C1 segment of cervical spinal cord (tissue), 14 donors: ENCODE measurements at regions not wholly inside any gene's neighbourhood (a gene's known extent, or its start where the extent isn't known, plus 50 kb on each side); places are given as distances from the start of the nearest gene placed in this dataset.

Experiments
- DNase-seq, 14 donors: peaks; one replicate each; lab custom pipeline; 2025; lab: John Stamatoyannopoulos, UW

DNA sequence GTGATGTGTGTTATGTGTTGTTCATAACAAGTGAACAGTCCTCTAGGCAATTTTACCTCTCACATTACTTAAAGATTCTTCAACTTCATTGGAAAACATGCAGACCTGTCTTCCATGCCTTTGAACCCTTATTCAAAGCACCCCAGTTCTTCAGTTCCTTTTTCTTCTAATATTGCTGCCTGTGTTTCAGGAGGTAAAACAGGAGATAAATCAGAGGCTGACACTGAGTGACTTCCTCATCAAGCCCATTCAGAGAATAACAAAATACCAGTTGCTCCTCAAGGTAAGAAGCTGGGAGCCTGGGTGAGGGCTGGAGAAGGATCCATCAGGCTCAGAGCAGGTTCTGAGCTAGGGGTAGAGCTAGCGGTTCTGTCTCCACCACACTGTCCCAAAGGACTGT lies 71.1 kb upstream of the UMPS start:
- DNase-seq, result no peak

DNA sequence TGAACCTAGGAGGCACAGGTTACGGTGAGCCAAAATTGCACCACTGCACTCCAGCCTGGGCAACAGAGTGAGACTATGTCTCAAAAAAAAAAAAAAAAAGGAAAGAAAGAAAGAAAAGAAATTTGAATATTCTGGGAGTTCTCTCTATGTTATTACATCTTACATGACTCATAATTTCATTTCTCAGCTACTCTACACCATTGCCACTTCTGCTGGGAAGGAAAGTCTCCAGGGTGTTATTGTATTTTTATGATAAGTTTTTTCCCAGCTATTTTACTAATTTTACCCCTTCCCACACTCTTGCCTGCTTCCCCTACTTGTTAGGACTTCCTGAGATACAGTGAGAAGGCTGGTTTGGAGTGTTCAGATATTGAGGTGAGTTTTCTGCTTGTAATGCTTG lies 69.7 kb upstream of the UMPS start:
- no peak for DNase-seq

DNA sequence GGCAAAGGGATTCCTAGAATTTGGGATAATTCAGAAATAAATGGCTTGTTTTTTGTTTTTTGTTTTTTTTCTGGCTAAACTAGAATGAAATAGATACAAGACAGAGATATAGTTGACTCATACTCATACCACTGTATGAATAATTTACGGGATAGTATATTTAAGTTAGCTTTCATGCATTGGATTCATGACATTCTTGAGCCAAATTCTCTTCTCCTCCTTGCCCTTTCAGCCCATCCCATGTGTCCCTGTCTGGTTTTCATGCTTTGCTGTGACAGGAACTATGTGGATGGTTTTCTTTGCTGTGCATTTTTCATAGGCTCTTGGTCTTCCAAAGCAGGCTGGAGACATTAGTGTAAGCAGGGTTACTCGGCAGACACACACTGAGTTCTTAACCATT lies 66.6 kb upstream of the UMPS start:
- DNase-seq, result no peak

DNA sequence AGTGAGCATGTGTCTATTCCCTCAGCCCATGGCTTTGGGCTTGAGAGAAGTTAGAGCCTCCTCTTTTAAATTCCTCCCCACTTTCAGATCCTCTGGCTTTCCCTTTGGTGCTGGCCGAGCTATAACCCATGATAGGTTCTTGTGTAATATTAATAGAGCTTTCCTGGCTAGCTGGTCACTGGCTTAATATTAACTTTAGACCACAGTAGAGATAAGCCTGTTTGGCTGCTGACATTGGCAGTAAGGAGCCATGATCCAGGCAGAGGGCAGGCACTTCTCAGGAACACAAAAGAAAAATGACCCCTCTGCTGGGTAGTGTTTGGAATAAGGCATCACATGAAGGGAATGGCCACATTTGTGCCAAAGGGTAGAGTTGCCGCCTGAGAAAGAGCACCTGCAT lies 65.4 kb upstream of the UMPS start:
- DNase-seq, result no peak

DNA sequence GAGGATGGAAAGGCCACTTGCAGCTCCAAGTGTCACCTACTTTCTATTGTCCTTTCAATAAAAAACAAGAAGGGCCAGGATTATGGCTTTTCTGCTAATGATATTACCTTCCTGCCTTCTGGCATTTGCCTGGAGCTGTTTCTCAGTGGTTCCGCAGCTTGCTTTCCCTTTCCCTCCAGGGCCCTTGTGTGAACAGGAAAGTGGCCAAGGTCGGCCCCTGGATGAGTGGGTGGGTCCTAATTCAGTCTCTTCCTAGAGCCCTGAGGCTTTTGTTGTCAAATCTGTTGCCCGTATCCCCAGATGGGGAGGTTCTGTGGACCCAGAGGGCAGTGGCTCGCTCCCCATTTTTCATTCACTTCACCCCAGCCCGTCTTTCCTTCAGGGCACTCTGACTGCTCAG lies 64.2 kb upstream of the UMPS start:
- DNase-seq, result no peak

- no peak for DNase-seq
Observed at GRCh38 chr3:124669470-124669869, 60.8 kb upstream of the UMPS start.

DNA sequence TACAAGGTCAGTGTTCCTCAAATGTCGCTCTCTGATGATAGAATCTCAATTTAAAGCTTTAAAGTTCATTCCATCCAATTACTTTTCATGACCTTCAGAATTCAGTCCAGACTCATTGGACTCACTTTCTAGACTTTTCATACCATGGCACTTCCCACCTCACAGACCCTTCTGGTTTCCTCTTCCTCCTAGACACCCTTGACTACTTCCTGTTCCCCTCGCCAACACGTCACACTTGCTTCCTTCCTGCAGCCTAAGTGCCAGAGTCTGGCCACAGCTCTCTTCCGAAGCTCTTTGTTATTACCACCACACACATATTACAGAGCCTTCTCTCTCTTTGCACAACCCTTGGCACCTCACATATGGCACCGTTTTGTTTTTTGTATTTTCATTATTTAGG lies 59.1 kb upstream of the UMPS start:
- no peak for DNase-seq

- DNase-seq, result no peak
Observed at GRCh38 chr3:124674336-124674735, 55.9 kb upstream of the UMPS start.

DNA sequence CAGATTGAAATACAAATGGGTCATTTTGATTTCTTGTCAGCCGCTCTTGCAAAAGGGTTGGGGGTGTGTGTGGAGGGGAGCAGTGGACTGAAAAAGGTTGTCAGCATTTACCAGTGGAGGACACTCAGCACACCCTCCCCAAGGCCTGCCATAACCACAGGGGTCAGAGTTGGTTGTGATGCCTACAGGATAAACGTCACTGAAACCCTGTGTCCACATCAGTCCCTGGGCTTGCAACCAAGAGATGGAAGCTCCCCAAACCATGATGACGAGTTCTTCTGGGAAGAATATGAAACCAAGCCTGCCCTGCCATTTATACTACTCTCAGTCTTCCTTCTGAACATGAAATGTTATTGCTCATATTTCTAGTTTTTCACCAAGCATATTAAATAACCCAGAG lies 54.0 kb upstream of the UMPS start:
- no peak for DNase-seq

- no peak for DNase-seq
Observed at GRCh38 chr3:124679048-124679638, 51.1 kb upstream of the UMPS start.
